Esophagus muscularis mucosa (tissue), 4 donors: ENCODE measurements at regions not wholly inside any gene's neighbourhood (a gene's known extent, or its start where the extent isn't known, plus 50 kb on each side); places are given as distances from the start of the nearest gene placed in this dataset.
"Not testable (repeated sequence)": the region's sequence is repeated elsewhere in the genome, so short reads cannot be mapped to it uniquely, and the experiment has no call there.

Source experiments
- DNase-seq: peaks from one replicate; pipeline ENCODE4 v3.0.0-alpha.2; 2017; ENCODE audit errors: extremely low spot score
- H3K27ac ChIP-seq, 4 donors: fragments of 200-600 bp; sonication (generic); replicated peaks in 1 of 4; 1 replicate in 3 of 4; 2 replicates in 1 of 4; pipeline ENCODE4 v1.5.1; 2016 to 2019; ENCODE audit warnings: mild to moderate bottlenecking in 1 of 4
- H3K27me3 ChIP-seq, 4 donors: fragments of 200-600 bp; sonication (generic); one replicate each; pipeline versions ENCODE4 v1.5.1 to v1.6.0; 2016 to 2019
- H3K36me3 ChIP-seq, 4 donors: fragments of 200-600 bp; sonication (generic); one replicate each; pipeline ENCODE4 v1.5.1; 2016 to 2019
- H3K4me1 ChIP-seq, 4 donors: fragments of 200-600 bp; sonication (generic); one replicate each; pipeline ENCODE4 v1.5.1; 2016 to 2019
- H3K4me3 ChIP-seq, 4 donors: fragments of 200-600 bp; sonication (generic); 1 replicate in 2 of 4; 2 replicates in 2 of 4; pipeline ENCODE4 v1.5.1; 2016 to 2019; ENCODE audit warnings: mild to moderate bottlenecking in 4 of 4, moderate library complexity in 1 of 4
- H3K9me3 ChIP-seq, 4 donors: fragments of 200-600 bp; sonication (generic); 1 replicate in 3 of 4; 2 replicates in 1 of 4; pipeline ENCODE4 v1.5.1; 2016 to 2019
- POLR2AphosphoS5 ChIP-seq, 2 donors: sonication (generic); formaldehyde crosslinking; IDR thresholded peaks; one replicate each; pipeline ENCODE4 v1.6.1; 2017; ENCODE audit warnings: antibody characterized with exemption in 2 of 2
- WGBS: methylation state at CpG from one replicate; pipeline ENCODE4 v1.1.5; 2018; 5-methylcytosine and 5-hydroxymethylcytosine counted together
- intact Hi-C: fragments of 100-400 bp; cut with DNase I; formaldehyde crosslinking; loops from one replicate; pipeline ENCODE4 v1.15.1; 2023

DNA sequence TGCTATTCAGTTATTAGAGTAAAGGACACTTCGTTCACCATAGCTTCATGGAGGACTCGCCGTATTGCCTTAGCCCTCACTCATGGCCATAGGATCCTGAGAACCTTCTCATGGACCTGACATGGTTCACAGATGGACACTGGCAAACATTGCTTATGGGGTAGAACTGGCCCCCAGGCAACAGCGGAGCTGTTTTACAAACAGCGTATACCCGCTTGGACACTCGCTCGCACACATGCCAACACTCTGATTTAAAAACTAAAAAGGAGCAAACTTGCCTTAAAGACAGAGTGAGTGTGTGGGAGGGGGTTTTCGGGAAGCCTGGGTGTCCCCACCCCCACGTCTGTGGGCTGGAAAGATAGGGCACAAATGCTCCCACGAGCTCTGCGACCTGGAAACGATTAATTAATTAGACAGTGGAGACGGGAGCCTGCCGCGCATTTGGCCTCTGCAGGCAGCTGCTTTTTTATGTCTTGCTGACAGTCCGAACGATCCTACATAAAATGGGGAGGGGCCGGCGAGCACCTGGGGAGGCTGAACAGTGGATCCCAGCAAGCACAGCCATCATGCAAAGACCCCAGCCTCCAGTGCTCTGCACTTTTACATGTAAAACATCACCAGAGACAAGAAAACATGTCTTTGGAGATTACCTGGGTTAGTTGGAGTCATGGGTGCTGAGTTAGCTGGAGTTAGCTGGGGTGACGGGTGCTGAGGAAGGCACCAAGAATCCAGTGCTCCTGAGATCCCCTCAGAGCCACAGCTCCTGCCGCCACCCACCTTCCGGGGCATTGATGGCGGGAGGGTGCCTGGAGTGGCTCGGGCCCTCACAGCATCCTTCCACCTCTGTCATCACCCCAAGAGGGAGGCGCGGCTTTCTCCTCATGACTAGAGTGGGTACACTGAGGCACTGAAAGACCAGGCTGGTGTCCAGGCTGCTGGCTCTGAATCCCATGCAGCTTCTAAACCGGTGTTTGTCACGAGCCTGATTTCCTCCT lies 105.7 kb downstream of the NPIPB11 start:
- H3K4me1 ChIP-seq, intact Hi-C loops, H3K9me3 ChIP-seq, DNase-seq, H3K4me3 ChIP-seq, H3K27me3 ChIP-seq: not testable (repeated sequence)
- Histone ChIP-seq H3K36me3 (peaks cover 0 to 13% (median 4%) of the 10 kb centered on the region in 4 donors), H3K27ac (peak overlapping the region; percentile 30 to 40 (median 34))
- WGBS, result 63% methylated on average over 21 of the region's 29 CpGs

DNA sequence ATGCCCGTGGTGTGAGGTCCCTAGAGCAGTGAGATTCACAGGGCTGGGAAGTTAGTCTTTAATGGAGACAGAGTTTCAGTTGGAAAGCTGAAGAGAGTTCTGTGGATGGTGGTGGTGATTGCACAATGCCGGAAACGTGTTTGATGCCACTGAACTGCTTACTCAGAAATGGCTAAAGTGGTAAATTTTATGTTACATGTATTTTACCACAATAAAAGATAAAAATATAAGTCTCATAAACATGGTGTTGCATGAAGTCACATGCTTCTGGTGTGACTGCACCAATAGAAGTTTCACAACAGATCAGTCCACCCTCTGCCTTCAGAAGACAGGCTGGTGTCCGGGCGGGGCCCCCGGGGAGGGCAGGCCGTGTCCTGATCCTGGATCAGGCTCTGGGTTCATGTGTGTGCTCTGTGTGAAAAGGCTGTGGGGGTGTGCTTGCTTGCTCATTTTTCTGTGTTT lies 106.5 kb downstream of the NPIPB11 start:
- peaks cover 0 to 13% (median 4%) of the 10 kb centered on the region in 4 donors for H3K36me3 ChIP-seq
- DNase-seq, intact Hi-C loops, H3K4me1 ChIP-seq, H3K27me3 ChIP-seq, H3K4me3 ChIP-seq, H3K9me3 ChIP-seq: not testable (repeated sequence)
- peak overlapping the region; percentile 30 to 40 (median 36) for H3K27ac ChIP-seq
- peak in 1 of 2 donors; percentile 7 for TF ChIP-seq POLR2AphosphoS5 (IDR thresholded peaks at IDR 0.05)
- WGBS, result 59% methylated on average over 7 of the region's 7 CpGs

DNA sequence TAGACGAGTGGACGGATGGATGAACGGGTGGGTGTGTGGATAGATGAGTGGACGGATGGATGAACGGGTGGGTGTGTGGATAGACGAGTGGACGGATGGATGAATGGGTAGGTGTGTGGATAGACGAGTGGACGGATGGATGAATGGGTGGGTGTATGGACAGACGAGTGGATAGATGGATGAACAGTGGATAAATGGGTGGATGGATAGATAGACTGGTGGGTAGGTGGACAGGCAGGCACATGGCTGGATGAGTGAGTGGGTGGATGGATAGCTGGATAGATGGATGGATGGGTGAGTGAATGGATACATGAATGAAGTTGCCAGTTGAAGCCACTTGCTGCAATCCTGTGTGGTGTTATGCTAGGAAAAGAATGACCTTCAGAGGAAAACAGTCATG lies 107.5 kb downstream of the NPIPB11 start:
- intact Hi-C loops, H3K9me3 ChIP-seq, H3K4me1 ChIP-seq, H3K4me3 ChIP-seq, H3K27me3 ChIP-seq, DNase-seq, H3K27ac ChIP-seq: not testable (repeated sequence)
- peaks cover 0 to 13% (median 4%) of the 10 kb centered on the region in 4 donors for H3K36me3 ChIP-seq
- whole genome bisulfite sequencing, result 92% methylated on average over 9 of the region's 10 CpGs

DNA sequence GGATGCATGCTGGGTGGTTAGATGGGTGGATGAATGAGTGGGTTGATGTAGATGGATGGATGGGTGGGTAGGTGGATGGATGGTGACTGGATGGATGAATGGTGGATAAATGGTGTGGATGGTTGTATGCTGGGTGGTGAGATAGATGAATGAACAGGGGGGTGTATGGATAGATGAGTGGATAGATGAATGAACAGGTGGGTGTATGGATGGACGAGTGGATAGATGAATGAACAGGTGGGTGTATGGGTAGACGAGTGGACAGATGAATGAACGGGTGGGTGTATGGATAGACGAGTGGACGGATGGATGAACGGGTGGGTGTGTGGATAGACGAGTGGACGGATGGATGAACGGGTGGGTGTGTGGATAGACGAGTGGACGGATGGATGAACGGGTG lies 108.2 kb downstream of the NPIPB11 start:
- WGBS, result 93% methylated on average over 12 of the region's 12 CpGs
- H3K27ac ChIP-seq, H3K4me1 ChIP-seq, DNase-seq, intact Hi-C loops, H3K4me3 ChIP-seq, H3K36me3 ChIP-seq, H3K27me3 ChIP-seq, H3K9me3 ChIP-seq: not testable (repeated sequence)

DNA sequence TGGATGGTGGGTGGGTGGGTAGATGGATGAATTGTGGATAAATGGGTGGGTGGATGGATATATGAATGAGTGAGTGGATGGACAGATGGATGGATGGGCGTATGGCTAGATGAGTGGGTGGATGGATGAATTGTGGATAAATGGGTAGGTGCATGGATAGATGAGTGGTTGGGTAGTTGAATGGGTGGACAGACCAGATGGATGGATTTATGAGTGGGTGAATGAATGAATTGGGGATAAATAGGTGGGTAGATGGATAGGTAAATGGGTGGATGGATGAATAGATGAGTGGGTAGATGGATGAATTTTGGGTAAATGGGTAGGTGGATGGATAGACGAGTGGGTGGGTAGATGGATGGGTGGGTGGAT lies 108.7 kb downstream of the NPIPB11 start:
- H3K36me3 ChIP-seq, DNase-seq, H3K9me3 ChIP-seq, H3K27ac ChIP-seq, intact Hi-C loops, H3K27me3 ChIP-seq, H3K4me3 ChIP-seq: not testable (repeated sequence)
- 92% methylated on average over 2 of the region's 2 CpGs for WGBS
- peaks cover 0 to 15% (median 13%) of the 10 kb centered on the region in 4 donors for H3K4me1 ChIP-seq

DNA sequence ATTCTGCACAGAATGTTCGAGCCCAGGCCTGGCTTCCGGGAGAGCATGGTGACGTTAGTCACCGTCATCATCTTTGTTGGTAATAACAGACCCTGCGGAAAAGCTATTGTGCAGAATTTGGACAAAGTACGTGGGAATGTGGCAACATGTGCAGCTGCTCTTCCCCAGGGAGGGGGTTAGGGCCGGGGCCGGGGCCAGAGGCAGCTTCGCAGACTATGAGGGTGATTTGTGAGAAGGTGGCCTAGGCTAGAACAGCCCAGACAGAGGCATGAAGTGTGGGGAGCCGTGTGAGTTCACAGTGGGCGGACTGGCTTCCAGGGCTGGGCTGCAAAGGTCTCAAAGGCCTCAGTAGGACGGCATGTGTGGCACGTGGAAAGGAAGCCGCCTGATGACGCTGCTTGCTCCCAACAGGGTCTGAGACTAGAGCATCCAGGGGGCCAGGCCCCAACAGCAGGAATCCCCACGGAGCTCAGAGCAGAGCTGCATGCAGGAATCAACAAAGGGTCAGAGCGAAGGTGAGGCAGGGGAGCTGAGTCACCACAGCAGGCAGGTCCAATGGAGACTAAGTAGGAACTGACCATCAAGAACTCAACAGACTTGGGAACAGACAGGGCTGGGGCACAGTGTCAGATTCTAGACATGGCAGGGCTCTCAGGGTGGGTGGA lies 109.2 kb downstream of the NPIPB11 start:
- H3K27me3 ChIP-seq, H3K9me3 ChIP-seq, intact Hi-C loops, H3K36me3 ChIP-seq, H3K27ac ChIP-seq, DNase-seq, H3K4me3 ChIP-seq: not testable (repeated sequence)
- H3K4me1 ChIP-seq, result peaks cover 0 to 20% (median 18%) of the 10 kb centered on the region in 4 donors
- WGBS, result 91% methylated on average over 17 of the region's 17 CpGs

DNA sequence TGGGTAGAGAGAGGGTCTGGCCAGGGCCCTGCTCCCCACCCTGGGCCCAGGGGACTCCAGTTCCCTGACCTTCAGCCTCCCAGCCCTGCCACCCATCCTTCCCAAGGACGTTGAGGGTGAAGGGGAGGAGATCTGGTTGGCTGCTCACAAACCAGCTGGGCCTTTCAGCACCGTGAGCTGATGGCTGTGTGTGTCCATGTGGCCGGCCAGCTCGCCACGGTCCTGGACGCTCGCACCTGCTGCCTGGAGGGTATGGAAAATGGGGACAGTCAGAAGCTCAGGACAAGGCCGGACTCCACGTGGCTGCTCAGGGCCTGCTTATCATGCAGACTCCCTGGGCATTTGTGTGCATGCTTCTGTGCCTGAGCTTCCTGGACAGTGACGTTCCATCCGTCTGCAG lies 110.3 kb downstream of the NPIPB11 start:
- DNase-seq, H3K27me3 ChIP-seq, intact Hi-C loops: not testable (repeated sequence)

DNA sequence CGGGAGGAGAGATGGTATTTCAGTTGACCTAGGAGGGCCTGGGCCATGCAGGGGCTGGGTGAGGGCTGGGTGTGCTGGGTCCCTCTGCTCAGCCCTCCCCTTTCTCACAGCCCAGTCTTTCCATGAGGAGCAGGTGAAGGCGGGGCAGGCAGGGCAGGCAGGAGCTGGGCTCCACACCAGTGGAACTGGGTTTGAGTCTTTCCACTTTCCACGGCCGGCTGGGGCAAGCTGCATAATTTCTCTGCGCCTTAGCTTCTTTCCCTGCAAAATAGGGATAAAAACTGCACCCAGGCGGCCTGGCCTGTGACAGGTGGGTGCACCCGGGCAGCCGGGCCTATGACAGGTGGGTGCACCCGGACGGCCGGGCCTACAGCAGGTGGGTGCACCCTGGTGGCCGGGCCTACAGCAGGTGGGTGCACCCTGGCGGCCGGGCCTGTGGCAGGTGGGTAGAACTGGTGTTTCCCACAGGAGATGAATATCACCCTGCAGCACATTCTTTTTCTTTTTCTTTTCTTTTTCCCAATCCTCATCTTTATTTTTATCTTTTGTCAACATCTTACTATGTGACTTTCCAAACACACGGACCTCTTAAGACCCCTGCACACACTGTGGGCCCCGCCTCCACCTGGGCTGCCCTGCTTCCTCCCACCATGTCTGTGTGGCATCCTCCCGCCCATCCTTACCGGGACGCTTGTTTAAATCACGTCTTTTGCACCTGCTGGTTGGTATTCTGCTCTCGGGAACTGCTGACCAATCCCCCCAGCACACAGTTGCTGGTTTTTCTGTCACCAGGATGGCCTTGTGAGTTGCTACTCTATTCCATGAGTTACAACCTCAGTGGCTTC lies 111.3 kb downstream of the NPIPB11 start:
- 96% methylated on average over 20 of the region's 21 CpGs for WGBS
- H3K9me3 ChIP-seq, H3K27me3 ChIP-seq, H3K27ac ChIP-seq, H3K4me3 ChIP-seq, H3K36me3 ChIP-seq, DNase-seq, intact Hi-C loops: not testable (repeated sequence)
- H3K4me1 ChIP-seq, result peaks cover 15 to 34% (median 32%) of the 10 kb centered on the region in 4 donors

More for the DNA sequence above, 110.3 kb downstream of the NPIPB11 start:
- H3K4me1 ChIP-seq, result peaks cover 10 to 31% (median 29%) of the 10 kb centered on the region in 4 donors
- 88% methylated on average over 4 of the region's 11 CpGs for WGBS
- H3K27ac ChIP-seq, H3K4me3 ChIP-seq, H3K36me3 ChIP-seq, H3K9me3 ChIP-seq: not testable (repeated sequence)

DNA sequence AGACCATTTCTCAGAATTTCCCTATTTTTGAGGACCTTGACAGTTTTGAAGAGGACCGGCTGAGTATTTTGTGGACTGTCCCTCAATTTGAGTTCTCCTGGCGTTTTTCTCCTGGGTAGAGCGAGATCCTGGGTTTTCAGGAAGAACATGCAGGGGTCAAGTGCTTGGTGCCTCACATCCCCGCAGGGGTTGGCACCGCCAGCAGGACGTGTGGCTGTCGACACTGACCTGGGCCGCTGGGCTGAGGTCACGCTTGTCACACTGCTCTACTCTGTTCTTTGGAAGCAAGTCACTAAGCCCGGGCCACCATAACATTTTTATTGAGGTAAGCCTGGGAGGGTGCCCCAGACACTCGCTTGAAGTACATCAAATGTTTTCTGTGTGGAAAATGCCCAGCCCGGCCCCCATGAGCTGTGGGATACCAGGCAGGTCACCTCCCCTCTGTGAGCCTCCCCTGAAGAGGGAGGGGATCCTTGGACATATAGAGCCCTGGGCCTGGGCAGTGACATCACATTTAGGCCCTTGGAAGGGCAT lies 112.0 kb downstream of the NPIPB11 start:
- 93% methylated on average over 5 of the region's 12 CpGs for whole genome bisulfite sequencing
- H3K27me3 ChIP-seq, H3K4me3 ChIP-seq, intact Hi-C loops, DNase-seq, H3K27ac ChIP-seq, H3K9me3 ChIP-seq, H3K36me3 ChIP-seq: not testable (repeated sequence)
- H3K4me1 ChIP-seq, result peaks cover 21 to 41% (median 39%) of the 10 kb centered on the region in 4 donors

DNA sequence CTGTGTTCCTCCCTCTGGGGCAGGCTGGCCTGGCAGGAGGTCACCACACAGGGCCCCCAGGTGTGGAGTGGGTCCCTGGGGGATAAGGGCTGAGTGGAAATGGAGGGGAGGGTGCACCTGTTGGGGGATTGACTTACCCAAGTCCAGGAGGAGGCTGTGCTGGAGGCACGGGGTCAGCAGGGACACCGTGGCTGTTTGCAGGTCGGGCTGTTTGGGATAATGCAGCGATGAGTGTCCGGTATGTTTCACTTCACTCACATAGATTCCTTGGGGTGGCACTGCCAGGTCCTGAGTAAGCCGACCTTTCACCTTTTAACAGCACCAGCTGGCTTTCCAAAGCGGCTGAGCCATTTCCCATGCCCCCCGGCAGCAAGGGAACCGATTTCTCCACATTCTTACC lies 113.0 kb downstream of the NPIPB11 start:
- H3K36me3 ChIP-seq, intact Hi-C loops, H3K4me3 ChIP-seq, H3K9me3 ChIP-seq, H3K27me3 ChIP-seq, DNase-seq: not testable (repeated sequence)
- peak overlapping the region in 1 of 4 donors; percentile 85 for H3K27ac ChIP-seq
- WGBS, result 97% methylated on average over 5 of the region's 9 CpGs
- peaks cover 30 to 50% (median 48%) of the 10 kb centered on the region in 4 donors for H3K4me1 ChIP-seq

DNA sequence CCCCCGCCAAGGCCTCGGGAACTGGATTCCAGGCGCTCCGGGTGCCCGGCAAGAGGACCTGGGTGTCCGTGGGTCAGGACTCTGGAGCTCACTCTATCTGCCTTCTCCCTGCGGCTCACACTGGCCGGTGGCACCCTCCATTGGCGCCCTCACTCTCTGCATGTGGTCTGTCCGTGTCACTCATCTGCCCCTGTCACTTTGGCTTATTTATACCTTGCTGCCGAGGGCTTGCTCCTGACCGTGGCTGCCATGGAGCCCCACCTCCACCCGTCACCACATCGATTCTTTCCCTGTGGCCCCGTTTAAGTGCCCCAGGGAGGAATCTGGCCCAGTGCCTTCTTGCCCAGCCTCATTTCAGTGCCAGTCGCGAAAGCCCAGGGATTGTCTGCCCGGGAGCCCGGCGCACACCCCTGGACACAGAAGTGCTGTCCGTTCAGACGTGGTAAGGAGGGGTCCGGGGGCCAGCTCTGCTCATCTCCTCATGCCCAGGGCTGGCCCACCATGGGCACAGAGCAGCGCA lies 113.5 kb downstream of the NPIPB11 start:
- WGBS, result 90% methylated on average over 9 of the region's 24 CpGs
- H3K9me3 ChIP-seq, H3K36me3 ChIP-seq, H3K27me3 ChIP-seq, intact Hi-C loops, H3K4me3 ChIP-seq, DNase-seq: not testable (repeated sequence)
- peak overlapping the region in 1 of 4 donors; percentile 85 for H3K27ac ChIP-seq
- peaks cover 30 to 55% (median 54%) of the 10 kb centered on the region in 4 donors for H3K4me1 ChIP-seq
